Activated naive CD4-positive, alpha-beta T cell treated with anti-CD3 and anti-CD28 coated beads, Interleukin-2, amount 50 U/mL, for 16 hours (primary cell): ENCODE measurements at regions not wholly inside any gene's neighbourhood (a gene's known extent, or its start where the extent isn't known, plus 50 kb on each side); places are given as distances from the start of the nearest gene placed in this dataset.

Experiments used
- DNase-seq: peaks from one replicate; pipeline ENCODE4 v3.0.0-alpha.2; 2020

DNA sequence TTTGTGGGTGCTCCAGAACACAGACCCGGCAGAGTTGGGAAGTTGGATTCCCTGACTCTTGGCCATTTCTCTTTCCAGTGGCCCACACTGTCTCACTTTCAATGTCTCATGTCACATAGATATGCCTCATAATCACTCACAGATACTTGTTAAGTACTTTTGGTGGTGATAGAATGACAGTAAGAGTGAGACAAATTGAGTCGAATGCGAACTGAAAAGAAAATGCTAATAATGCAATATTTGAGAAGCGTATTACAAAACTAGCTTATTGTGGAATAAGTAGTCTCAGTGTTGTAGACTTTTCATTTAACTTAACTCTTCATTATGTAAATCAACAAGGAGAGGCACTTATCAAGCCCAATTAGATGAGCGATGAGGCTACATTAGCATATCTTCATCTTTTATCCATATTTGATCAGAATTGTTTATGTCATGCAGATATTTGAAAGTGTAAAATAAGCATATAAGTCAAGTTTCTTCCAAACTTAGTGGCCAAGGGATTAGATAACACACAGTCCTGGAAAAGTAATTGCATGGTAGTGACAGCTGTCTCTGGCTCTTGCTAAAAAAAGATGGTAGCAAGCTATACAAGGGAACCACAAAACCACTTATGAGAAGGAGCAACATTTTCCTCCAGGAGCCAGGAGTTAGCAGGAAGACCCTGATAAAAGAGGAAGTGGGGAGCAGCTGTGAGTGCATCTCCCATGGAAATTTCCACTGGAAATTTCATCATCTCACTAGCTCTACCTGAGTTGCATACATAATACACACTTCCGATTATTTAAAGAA, 243.6 kb downstream of the ARRDC4 start:
- no peak for DNase-seq

DNA sequence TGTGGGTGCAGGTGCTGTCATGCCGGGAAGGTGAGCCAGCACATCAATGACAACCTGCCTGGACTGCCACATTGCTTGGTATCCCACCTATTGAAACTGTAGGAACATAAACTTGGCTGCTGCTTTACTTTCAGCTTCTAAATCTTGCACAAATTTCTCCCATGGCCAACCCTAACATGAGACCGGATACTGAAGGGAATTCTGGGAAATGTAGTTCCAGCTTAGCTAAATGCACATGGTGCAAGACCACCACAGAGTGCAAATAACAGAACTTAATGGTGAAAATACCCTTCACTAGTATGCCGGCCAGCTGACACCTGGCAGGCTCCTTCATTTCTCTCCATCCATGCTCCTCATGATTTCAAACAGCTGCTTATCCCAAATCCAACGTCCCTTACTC, 247.4 kb downstream of the ARRDC4 start:
- no peak for DNase-seq

DNA sequence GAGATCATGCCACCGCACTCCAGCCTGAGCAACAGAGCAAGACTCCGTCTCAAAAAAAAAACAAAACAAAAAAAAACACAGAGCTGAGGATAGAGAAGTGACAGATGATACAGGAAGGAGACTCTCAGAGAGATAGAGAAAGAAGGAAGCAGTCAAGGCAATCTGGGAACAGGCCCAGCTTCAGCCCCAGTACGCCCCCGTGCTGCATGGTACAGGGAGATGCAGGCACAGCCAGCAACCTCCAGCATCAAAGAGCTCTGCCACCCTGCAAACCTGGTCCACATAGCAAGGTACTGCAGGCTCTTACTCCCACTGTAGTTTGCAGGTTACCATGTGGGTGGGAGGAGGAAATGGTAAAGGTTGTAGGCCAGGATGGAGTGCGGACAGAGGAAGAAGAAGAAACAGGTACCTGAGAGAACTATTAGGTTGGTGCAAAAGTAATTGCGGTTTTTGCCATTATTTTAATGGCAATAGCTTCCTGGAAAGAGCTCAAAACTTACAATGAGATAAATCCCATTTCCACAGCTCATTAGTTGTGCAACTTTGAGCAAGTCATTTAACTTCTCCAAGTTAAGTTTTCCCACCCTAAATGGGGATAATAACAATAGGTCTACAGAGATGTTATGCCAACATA, 253.0 kb downstream of the ARRDC4 start:
- DNase-seq: no peak

DNA sequence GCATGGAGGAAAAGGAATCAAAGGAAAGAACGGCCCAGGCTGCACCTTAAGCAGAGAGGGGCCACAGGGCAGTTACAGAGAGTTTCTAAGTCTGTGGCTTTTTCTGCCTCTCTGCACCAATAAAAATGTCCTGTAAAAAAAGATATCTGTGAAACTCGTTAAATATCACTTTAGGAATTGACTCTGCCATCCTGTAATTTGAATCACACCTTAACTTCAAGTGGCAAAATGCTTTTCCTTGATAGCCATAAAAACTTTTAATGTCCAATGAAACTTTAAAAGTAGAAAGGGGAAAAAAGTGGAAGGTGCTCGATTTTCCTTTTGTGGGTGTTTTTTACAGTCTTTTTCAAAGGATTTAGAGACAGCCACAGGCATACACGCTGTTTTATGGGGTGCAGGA, 255.7 kb downstream of the ARRDC4 start:
- no peak for DNase-seq

DNA sequence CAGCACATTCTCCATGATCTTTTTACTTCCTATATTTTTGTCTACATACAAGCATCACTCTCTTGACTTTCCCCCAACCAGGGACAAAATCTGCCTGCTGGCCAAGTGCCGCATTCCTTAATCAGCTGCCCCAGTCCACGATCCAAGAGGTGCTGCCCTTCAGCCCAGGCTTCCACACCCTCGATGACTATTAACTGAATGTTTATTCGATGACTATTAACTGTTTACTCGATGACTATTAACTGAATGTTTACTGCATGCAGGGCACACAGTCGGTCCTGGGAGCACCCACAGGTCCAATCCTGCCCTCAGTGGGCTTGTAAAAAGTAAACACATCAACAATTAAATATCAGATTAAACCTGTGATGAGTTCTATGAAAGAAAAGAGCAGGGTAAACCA, 256.9 kb downstream of the ARRDC4 start:
- no peak for DNase-seq

DNA sequence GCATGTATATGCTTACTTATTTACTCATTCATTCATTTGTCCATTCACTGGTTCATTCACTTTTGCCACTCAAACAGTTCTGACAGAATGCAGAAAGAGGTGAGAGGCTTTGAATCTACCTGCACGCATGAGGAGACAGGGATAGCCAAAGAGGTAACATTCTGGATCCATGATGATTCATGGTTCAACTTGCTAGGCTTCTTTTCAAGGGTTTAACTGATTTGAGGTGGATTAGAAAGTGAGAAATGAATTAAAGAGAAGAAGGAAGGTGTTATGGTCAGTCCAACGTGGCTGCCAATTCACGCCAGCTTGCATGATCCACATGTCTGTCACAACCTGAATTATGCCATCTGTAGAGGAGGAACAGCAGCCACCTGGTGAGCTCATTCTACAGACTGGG, 260.6 kb downstream of the ARRDC4 start:
- DNase-seq: no peak

DNA sequence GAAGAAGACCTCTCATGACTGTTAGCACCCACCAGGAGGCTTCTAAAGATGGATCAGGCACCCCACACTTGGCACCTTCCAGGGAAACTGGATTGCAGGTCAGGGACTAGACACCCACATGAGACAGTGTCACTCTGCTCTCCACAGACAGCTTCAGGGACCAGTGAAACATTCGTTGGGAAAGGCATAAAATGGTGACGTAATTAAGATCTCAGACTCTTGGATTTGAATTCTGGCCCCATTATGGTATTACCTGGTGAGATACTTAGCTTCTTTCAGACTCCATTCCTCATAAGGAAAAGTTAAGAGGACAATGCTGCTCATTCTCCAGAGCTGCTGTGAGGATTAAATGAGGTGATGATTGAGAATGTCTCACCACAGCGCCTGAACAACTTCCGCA, 261.1 kb downstream of the ARRDC4 start:
- DNase-seq: no peak

DNA sequence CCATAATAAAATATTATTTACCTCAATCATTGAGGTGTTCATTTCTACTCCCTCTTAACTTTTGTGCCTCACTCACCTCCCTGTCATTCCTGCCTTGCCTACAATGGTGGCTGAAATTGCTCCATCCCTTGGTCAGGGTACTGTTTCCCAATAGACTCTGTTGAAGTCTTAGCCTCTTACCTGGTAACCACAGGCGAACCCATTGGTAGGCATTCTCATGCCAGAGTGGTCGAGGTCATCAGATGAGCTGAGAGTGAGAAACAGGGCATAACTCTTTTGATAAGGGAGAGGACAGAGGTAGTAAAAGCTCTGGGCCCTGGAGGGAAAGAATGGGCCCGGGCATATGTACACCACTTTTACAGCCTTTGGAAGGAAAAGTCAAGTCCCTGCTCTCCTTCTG, 265.6 kb downstream of the ARRDC4 start:
- no peak for DNase-seq

DNA sequence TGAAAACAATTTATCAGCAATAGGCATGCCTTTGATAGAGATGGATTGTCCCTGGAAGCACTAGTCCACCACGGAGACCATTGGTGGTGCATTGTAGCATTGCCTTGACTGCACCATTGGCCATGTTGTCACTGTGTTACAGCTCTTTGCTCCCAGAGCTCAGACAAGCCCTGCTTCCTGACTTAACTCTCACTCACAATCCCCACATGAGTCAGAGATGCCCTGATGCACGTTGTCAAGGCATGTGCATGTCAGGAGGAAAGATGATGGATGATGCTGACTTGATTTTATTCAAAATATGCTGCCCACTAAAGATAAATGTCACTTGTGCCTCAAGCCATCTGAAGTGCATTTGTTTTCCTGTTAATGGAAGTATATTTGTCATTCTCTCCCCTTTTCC, 266.1 kb downstream of the ARRDC4 start:
- no peak for DNase-seq

DNA sequence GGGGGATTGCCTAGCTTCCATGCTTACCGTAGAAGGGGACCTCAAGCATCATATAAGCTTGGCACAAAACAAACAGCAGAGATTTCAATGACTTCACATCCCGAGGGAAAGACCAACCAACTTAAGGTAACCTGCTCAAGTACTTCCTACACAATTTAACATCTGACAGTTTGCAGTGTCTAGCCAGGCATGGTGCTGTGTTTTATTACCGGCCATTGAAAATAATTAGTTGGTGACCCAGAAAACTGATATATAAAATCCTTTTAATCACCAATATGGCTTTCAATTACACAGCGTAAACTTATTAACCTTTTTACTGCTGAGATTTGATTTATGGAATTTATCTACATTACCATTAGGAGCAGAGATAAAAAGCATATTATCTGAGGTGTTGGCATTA, 268.3 kb downstream of the ARRDC4 start:
- no peak for DNase-seq

DNA sequence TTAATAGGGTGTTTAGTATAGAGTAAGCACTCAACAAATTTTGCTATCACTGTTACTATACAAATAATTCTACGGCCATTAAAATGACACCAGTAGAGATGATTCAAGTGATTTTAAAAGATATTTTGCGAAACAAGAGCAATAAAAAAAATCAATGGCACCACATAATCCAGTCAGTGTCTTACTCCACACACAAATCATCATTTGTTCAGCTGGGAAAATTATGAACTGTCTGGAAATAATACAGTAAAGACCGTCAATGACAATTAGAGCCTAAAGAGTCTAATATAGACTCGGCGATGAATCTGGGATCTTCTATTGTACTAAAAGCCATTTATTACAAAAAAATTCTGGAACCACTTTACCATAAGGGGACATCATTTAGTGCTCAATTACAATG, 270.5 kb downstream of the ARRDC4 start:
- no peak for DNase-seq

DNA sequence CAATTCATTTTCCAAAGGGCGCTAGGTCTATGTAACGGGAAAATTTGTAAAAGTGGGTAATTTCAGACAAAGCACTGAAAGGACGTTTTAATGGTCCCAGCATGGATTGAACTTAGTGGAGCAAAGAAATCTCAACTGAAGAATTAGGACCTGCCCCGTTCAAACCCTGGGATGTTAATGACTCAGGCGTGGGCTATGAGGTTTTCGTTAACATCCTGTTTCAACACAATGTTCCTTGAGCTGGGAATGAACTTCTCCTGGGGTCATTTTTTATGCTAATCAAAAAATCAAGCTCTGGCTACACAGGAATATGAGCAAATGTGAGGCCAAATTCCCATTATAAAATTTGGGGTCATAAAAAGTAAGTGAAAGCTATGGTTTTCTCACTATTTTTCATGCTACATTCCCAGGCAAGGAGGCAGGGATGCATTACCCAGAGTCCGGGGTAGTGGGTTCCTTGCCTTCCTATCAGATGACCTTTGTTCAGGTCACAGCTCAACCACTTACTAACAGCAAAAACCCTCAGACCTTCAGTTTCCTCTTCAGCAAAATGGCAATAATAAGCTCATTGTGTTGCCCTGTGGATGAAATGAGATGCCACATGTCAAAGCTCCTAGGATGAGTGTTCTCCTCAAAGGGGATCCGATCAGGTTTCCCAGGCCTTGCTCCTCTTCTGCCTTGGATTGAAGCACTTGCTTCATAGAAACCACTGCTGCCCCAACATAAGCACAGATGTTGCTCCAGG, 271.4 kb downstream of the ARRDC4 start:
- no peak for DNase-seq

DNA sequence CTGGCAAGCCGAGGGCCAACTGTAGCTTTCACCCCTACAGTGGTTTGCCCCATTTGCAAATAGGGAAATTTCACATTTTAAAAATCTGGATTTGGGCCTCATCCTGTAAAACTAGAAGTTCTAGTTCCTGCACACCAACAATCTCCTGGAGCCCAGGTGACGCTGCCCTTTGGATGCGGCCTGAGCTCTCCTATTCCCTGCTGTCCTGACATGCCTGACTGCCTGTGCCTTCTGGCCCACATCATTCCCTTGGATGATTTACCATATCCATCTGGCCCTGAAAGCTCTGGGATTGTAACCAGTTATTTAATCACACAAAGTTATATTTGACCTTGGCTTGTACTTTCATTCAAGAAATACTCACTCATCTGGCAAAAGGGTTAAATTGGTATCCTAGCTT, 272.3 kb downstream of the ARRDC4 start:
- DNase-seq: no peak

DNA sequence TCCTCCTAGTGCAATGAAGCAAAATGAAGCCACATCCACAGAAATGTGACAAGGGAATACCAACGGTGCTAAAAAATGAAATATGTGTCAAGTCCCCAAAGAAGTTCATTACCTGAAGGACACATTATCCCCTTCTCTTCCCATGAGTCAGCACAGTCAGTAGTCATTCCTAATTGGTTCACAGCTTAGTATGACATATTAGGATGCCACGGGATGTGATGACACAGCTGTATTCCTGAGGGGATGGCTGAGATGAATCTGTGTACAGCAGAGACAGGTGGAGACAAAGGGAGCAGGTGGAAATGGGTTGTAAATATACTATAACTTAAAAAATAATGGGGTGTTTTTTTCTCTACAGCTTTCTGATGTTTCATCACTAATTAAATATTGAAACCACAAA, 273.4 kb downstream of the ARRDC4 start:
- DNase-seq: no peak

DNA sequence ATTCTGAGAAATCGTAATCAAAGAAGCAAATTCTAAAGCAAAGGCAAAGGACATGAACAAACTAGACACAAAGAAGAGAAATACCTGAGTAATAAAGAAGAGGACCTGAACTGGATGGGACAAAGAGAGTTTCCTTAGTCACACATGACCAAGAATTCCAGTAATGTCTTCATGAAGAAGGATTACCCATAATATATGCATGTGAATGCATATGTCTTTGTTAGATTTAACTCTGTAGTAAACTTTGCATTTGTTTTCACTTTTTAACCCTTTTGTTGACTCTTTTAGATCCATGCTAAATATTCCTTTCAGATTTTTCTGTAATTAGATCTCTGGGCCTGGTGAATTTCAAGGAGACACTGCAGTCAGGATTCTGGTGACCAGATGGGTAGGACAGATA, 279.8 kb downstream of the ARRDC4 start:
- no peak for DNase-seq

DNA sequence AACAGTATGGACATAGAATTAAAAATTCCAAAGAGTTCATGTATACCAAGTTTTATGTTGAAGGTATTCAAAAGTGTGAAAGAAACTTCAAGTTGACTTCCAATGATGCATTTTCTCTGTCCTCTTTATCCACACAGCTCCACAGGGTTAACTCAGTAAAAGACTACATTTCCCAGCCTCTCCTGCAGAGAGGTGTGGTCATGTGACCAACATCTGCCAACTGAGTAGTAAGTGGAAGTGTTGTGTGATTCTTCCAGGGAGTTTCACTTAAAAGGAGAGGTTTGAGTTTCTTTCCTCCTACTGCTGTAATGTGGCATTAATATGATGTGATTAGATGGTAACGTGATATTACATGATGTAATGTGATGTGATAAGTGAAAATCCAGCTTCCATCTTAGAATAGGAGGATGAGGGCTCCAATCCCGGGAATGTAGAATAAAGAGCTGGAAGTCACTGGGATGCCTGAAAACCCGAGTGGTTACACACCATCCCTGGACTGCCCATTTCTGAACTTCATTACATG, 280.6 kb downstream of the ARRDC4 start:
- no peak for DNase-seq

DNA sequence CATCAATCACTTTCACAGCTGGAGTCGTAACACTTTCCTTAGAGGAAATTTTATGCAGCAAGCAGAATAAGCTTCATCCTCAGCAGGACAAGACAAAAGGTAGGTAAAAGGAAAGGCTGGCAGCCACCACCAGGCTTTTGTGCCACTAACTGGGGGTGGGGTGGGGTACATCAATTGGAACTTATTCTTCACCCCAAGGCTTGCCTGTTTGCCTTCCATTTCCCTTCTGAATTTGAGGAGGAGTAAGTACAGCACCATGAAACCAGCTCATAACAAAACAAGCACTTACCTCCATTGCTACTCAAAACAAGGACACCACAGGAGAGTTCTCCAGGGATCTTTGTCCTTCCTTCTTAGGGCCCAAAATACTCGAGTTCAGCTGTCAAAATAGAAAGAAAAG, 296.8 kb downstream of the ARRDC4 start:
- DNase-seq: no peak

DNA sequence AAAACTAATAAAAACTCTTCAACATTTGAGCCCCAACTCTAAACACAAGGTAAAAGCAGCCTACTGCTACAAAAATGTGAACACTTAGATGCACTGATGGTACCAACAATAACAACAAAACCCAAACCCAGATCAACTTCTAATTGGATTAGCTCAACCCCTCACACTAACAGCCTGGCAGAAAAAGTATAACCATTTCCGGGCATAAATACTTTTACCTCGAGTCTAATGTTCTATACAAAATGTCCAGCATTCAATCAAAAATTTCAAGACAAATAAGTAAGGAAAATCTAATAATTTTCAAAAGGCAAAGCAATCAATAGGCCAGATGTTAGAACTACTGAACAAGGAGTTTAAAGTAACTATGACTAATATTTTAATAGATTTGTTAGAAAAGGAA, 303.3 kb downstream of the ARRDC4 start:
- DNase-seq: no peak

DNA sequence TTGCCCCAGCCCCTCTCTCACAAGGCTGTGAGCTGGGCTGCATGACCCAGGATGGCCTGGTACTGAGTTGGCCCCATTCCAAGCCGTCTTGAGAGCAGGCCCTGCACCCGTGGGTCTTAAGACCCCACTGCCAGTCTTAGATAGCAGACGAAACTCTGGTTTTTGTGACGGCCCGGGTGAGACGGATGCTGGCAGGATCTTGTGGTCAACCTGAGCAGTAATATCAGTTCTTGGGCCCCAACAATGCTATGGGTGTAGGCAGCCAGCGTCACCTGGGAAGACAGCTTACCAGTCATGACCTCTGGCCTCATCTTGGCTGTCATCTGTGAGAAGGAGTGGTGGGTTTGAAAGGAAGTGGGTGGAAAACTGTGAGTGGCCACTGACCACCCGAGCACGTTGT, 305.8 kb downstream of the ARRDC4 start:
- no peak for DNase-seq

DNA sequence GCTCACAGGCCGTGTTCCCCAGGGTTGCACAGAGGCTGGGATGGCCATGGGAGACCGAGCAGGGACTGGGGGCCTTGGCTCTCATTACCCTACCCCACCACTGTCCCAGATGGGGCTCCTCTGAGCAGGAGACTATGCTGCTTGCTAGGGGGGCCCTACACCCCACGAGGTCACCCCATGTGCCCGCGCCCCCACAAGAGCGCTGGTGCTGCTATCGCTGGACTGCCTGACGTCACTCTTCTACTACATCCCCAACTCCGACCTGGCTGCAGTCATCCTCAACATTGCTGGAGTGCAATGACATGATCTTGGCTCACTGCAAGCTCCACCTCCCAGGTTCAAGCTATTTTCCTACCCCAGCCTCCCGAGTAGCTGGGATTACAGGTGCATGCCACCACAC, 307.7 kb downstream of the ARRDC4 start:
- no peak for DNase-seq

DNA sequence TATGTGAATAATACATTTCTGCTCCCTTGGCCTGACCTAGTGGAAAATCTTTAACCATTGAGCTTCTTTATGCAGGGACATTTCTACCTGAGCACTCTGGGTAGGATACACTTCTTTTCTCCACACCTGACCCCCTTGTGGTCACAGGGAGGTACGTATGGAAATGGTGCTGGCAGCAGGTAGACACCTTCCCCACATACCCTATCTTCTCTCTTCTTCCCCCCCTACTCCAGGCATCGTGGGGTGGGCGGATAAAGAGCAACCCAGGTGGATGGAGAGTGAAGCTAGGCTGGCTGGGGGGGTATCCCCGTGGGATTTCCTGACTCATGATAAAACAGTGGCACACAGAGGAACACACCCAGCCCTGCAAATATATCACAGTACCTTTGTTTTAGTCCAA, 312.1 kb downstream of the ARRDC4 start:
- no peak for DNase-seq

DNA sequence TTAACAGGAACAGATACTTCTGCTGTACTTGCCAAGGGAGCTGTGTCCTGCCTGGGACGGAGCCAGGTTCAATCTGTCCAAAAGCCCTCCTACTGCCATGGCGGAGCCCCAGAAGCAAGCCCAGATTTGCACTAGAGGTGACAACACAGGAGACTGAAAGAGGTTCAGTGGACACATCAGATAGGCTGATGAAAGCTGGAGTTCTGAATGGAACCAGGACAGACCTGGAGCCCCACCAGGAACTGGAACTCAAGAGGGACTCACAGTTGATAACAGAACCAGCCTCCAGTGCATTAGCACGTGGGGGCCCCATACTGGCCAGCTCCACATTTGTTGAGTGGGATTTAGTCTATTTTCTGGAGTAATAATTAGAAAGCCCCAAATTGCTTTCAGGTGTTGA, 315.5 kb downstream of the ARRDC4 start:
- DNase-seq: no peak

DNA sequence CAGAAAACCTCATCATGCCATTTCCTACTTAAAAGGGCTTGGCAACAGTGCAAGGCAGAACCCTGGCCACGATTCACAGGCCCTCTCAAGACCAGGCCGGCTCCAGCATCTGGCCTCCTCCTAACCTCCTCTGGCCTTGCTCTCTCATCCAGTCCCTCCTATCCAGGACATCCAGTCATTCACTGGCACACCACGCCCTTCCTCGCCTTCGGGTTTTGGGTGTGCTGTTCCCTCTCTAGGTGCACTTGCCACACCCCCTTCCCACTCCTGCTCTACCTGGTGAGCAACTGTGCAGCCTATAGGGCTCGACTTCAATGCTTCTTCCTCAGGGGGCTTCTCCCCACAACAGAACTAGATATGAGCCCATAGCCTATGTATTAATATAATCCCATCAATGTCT, 317.1 kb downstream of the ARRDC4 start:
- no peak for DNase-seq
